ENCODE measurements at regions not wholly inside any gene's neighbourhood (a gene's known extent, or its start where the extent isn't known, plus 50 kb on each side); places are given as distances from the start of the nearest gene placed in this dataset.

- H3K4me3 Mint-ChIP-seq = no peak overlapping the region
- no peaks in the 10 kb centered on the region for H3K9me3 Mint-ChIP-seq
- no peaks in the 10 kb centered on the region for H3K27me3 Mint-ChIP-seq
- no peak for ATAC-seq
- H3K4me1 Mint-ChIP-seq = peaks cover 5% of the 10 kb centered on the region
- DNase-seq = no peak
- no peak overlapping the region for H3K27ac Mint-ChIP-seq
Measured at GRCh38 chr21:39016740-39017315, 166.4 kb downstream of the PSMG1 start.

GRCh38 chr21:39014747-39015146 lies 168.5 kb downstream of the PSMG1 start:
- no peak overlapping the region for H3K4me3 Mint-ChIP-seq
- peaks cover 5% of the 10 kb centered on the region for H3K4me1 Mint-ChIP-seq
- no peak for ATAC-seq
- no peak overlapping the region for H3K27ac Mint-ChIP-seq
- no peaks in the 10 kb centered on the region for H3K9me3 Mint-ChIP-seq
- DNase-seq = no peak
- peaks cover 7% of the 10 kb centered on the region for H3K27me3 Mint-ChIP-seq

- no peak overlapping the region for H3K4me3 Mint-ChIP-seq
- no peak overlapping the region for H3K27ac Mint-ChIP-seq
- peaks cover 7% of the 10 kb centered on the region for H3K27me3 Mint-ChIP-seq
- H3K9me3 Mint-ChIP-seq = no peaks in the 10 kb centered on the region
- peaks cover 5% of the 10 kb centered on the region for H3K4me1 Mint-ChIP-seq
- DNase-seq (no peak), ATAC-seq (no peak)
Measured at GRCh38 chr21:39012326-39013230, 170.7 kb downstream of the PSMG1 start.

DNA sequence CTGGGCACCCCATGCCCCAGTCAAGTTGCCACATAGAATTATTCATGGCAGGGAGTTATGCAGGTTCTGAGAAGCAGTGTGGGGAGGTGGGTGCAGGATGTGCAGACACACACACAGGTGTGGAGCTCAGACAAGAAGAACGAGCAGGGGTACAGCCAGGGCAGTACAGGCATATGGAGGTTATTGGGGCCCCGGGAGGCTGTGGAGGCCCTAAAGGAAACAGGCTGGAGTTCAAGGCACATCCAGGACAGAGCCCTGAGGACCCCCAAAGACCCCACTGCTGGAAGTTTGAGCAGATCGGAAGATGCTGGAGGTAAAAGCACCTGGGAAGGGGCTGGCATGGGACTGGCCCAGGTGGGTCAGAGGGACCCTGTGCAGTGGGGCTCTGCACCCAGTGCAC lies 171.3 kb downstream of the PSMG1 start:
- Mint-ChIP-seq H3K4me1 (peaks cover 1% of the 10 kb centered on the region), H3K27ac (peak overlapping the region in 1 of 2 donors; percentile 30), H3K9me3 (no peaks in the 10 kb centered on the region), H3K27me3 (peaks cover 7% of the 10 kb centered on the region), H3K4me3 (no peak overlapping the region)
- ATAC-seq = no peak
- no peak for DNase-seq

DNA sequence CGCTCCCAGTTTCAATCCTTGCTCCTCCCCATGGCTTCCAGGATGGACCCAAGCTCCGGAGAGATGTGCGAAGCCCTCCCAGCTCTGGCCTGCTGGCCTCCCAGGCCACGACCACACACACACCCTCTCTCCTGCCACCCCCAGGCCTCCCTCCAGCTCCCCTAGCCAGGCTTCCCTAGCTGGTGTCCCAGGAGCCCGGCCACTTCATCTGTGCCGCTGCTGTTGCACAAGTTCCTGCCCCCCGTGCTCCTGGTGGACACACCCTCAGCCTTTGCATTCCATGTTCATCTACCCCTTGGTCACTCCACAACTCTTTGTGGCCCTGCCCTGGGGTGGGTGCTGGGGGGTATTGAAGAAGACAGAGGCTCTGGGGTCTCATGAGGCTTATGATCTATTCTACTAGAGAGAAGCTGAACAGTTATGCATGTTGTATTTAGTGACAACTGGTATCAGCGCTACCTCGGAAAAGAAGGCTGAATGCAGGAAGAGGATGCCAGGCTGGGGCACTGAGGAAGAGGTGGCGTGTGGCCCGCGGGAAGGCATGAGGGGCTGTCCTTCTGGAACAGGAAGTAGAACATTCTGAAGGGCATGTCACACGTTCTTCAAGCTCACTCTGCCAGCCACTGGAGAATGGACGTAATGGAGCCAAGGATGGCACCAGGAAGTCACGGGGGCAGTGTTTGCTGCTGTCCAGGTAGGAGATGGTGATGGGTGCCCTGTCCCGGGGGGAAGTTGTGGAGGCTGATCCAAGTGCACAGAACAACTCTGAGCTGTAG lies 172.4 kb downstream of the PSMG1 start:
- DNase-seq = no peak
- Mint-ChIP-seq H3K27ac (peak overlapping the region; percentile 19 to 30), H3K4me3 (no peak overlapping the region), H3K27me3 (peaks cover 7% of the 10 kb centered on the region), H3K9me3 (no peaks in the 10 kb centered on the region), H3K4me1 (peaks cover 8% of the 10 kb centered on the region)
- no peak for ATAC-seq

GRCh38 chr21:39009587-39010225 lies 173.5 kb downstream of the PSMG1 start:
- Mint-ChIP-seq H3K4me3 (no peak overlapping the region), H3K27ac (no peak overlapping the region), H3K9me3 (no peaks in the 10 kb centered on the region), H3K4me1 (peaks cover 18% of the 10 kb centered on the region), H3K27me3 (peaks cover 7% of the 10 kb centered on the region)
- ATAC-seq (no peak), DNase-seq (no peak)

- ATAC-seq (no peak), DNase-seq (no peak)
- H3K4me3 Mint-ChIP-seq = no peak overlapping the region
- H3K27ac Mint-ChIP-seq = no peak overlapping the region
- no peaks in the 10 kb centered on the region for H3K9me3 Mint-ChIP-seq
- H3K27me3 Mint-ChIP-seq = peaks cover 7% of the 10 kb centered on the region
- peaks cover 36% of the 10 kb centered on the region for H3K4me1 Mint-ChIP-seq
Measured at GRCh38 chr21:39007985-39008384, 175.3 kb downstream of the PSMG1 start.

DNA sequence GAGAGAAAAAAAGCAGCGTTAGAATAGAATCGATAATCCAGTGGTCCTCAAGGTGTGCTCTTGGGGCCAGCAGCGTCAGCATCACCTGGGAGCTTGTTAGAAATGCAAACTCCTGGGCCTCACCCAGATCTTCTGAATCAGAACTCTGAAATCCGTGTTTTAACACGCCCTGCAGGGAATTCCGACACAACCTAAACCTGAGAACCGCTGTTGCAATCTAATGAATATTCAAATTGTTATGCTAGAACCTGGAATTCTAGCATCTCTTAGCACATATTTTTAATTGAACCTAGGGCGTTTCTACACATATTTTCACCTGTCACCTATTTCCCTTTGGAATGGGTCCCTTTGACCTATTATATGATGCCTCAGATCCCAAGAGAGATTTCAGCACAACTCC lies 175.7 kb downstream of the PSMG1 start:
- ATAC-seq (no peak), DNase-seq (no peak)
- no peak overlapping the region for H3K4me3 Mint-ChIP-seq
- H3K9me3 Mint-ChIP-seq = no peaks in the 10 kb centered on the region
- H3K4me1 Mint-ChIP-seq = peaks cover 40% of the 10 kb centered on the region
- peaks cover 7% of the 10 kb centered on the region for H3K27me3 Mint-ChIP-seq
- peak overlapping the region in 1 of 2 donors; percentile 44 for H3K27ac Mint-ChIP-seq

GRCh38 chr21:39006571-39007311 lies 176.5 kb downstream of the PSMG1 start:
- peaks cover 40% of the 10 kb centered on the region for H3K4me1 Mint-ChIP-seq
- H3K27ac Mint-ChIP-seq = peak overlapping the region in 1 of 2 donors; percentile 44
- no peak for ATAC-seq
- H3K4me3 Mint-ChIP-seq = no peak overlapping the region
- DNase-seq = no peak
- no peaks in the 10 kb centered on the region for H3K9me3 Mint-ChIP-seq
- peaks cover 7% of the 10 kb centered on the region for H3K27me3 Mint-ChIP-seq

DNA sequence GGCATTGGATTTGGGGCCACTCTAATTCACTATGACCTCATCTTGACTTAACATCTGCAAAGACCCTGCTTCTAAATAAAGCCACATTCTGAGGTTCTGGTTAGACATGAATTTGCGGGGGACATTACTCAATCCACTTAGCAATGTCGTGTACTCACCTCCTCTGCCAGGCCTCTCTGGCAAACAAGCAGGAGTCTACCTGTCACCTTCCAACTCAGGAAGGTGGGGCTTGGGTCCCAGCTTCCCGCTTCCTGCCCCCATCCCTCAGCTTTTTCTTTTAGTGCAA lies 177.8 kb downstream of the PSMG1 start:
- ATAC-seq (no peak), DNase-seq (no peak)
- Mint-ChIP-seq H3K4me1 (peaks cover 51% of the 10 kb centered on the region), H3K9me3 (no peaks in the 10 kb centered on the region), H3K4me3 (peak overlapping the region in 1 of 2 donors; percentile 43), H3K27me3 (peaks cover 2% of the 10 kb centered on the region), H3K27ac (no peak overlapping the region)

DNA sequence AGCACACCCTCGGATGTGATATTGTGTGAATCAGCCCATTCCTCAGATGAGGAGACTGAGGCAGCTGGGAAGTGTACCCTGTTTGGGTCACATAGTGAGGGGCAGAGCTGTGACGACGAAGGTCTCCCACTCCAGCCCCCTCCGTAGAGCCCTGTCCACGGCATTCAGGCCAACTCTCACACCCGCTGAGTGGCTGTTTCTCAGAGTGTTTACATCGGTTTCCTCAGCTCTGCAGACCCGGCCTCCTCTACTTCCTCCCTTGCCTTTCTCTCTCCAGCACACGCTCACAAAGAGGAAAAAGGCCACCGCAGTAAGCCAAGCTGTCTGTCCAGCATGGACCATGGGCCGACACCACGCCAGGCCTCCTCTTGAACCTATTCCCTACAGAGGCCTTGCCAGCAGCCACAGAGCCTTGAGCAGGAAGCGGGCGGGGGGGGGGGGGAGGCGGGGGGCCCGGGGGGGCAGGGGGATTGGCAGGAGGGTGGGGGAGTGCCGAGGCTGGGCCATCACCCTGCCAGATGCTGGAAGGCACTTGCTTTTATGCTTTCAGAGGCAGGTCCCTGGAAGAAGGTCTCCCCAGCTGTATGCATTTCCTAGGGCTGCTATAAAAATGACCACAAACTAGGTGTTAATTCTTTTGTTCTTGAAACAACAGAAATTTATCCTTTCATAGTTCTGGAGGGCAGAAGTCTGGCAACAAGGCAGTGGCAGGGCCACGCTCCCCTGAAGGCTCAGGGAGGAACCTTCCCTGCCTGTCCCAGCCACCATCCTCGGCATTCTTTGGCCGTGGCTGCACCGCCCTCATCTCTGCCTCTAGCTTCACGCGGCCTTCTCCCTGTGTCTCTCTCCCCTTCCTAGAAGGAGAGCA lies 178.4 kb downstream of the PSMG1 start:
- Mint-ChIP-seq H3K9me3 (no peaks in the 10 kb centered on the region), H3K4me3 (peak overlapping the region; percentile 21 to 82), H3K27ac (peak overlapping the region; percentile 77 to 99), H3K27me3 (peaks cover 7% of the 10 kb centered on the region), H3K4me1 (peaks cover 57% of the 10 kb centered on the region)
- ATAC-seq (peak; percentile 43), DNase-seq (peak in 1 of 2 donors; percentile 11)

GRCh38 chr21:39003982-39004633 lies 179.1 kb downstream of the PSMG1 start:
- Mint-ChIP-seq H3K27me3 (peaks cover 12% of the 10 kb centered on the region), H3K27ac (no peak overlapping the region), H3K9me3 (no peaks in the 10 kb centered on the region), H3K4me1 (peaks cover 65% of the 10 kb centered on the region), H3K4me3 (peak overlapping the region in 1 of 2 donors; percentile 82)
- DNase-seq = no peak
- ATAC-seq = peak; percentile 5

DNA sequence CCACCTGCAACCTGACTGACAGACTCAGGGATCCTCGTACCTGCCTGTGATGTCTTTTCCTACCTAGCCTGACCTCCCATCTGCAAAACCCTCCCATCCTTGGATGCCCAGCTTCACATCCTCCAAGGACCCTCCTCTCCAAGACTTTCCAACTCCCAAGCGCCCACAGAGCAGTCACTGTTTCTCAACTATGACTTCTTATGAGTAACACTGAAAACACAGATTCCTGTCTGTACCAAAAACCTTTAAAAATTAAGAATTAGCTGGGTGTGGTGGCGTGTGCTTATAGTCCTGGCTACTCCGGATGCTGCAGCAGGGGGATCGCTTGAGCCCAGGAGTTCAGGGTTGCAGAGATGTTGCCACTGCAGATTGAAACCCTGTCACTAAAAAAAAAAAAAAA lies 181.9 kb downstream of the PSMG1 start:
- H3K27ac Mint-ChIP-seq = peak overlapping the region; percentile 30 to 54
- H3K9me3 Mint-ChIP-seq = no peaks in the 10 kb centered on the region
- peak overlapping the region in 1 of 2 donors; percentile 48 for H3K4me3 Mint-ChIP-seq
- peaks cover 27% of the 10 kb centered on the region for H3K27me3 Mint-ChIP-seq
- no peak for DNase-seq
- ATAC-seq = no peak
- H3K4me1 Mint-ChIP-seq = peaks cover 77% of the 10 kb centered on the region

DNA sequence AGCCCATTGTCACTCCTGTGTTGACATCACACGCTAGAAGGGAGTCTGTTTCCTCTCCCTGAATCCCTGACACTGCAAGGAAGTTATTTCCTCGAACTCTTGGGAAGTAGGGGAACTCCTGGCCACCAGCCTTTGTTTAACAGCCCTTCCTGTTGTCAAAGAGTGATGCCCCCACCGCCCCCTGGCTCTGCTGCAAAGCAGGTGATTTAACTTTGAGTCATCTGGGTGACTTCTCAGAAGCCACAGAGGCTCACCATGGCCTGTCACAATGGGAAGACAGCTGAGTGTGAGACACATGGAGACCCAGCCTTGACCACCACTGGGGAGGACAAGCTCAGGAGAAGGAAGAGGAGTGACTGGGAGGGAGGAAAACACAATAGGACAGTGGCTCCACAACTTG lies 182.8 kb downstream of the PSMG1 start:
- peaks cover 34% of the 10 kb centered on the region for H3K27me3 Mint-ChIP-seq
- no peaks in the 10 kb centered on the region for H3K9me3 Mint-ChIP-seq
- peak overlapping the region in 1 of 2 donors; percentile 55 for H3K4me3 Mint-ChIP-seq
- DNase-seq (peak; percentile 37 to 42), ATAC-seq (peak; percentile 85)
- H3K27ac Mint-ChIP-seq = peak overlapping the region; percentile 77 to 92
- H3K4me1 Mint-ChIP-seq = peaks cover 76% of the 10 kb centered on the region
